Mucosa of descending colon (tissue), 3 donors: ENCODE measurements at regions not wholly inside any gene's neighbourhood (a gene's known extent, or its start where the extent isn't known, plus 50 kb on each side); places are given as distances from the start of the nearest gene placed in this dataset.

ENCODE experiments used
- ATAC-seq: fragments of 200-7000 bp; cut with Tn5 transposase; one replicate; pipeline ENCODE4 v1.9.1; 2020; ENCODE audit warnings: mild to moderate bottlenecking, moderate library complexity
- DNase-seq, 3 donors: peaks; one replicate each; pipeline ENCODE4 v3.0.0-alpha.2; 2020
- H3K36me3 ChIP-seq: fragments of 200-600 bp; one replicate; pipeline ENCODE4 v1.8.0; 2021; ENCODE audit warnings: low read depth, mild to moderate bottlenecking
- H3K4me1 ChIP-seq: fragments of 200-600 bp; one replicate; pipeline ENCODE4 v1.8.0; 2021; ENCODE audit warnings: low read depth, mild to moderate bottlenecking
- H3K4me3 ChIP-seq: fragments of 200-600 bp; one replicate; pipeline ENCODE4 v1.8.0; 2021; ENCODE audit warnings: mild to moderate bottlenecking
- H3K9me3 ChIP-seq: fragments of 200-600 bp; one replicate; pipeline ENCODE4 v1.8.0; 2021; ENCODE audit warnings: mild to moderate bottlenecking
- intact Hi-C, 2 donors: fragments of 100-400 bp; cut with DNase I in 1 of 2; cut with micrococcal nuclease in 1 of 2; formaldehyde crosslinking; loops; one replicate each; pipeline versions ENCODE4 v1.11.0 to v1.11.1; 2022; cut with DNase I, micrococcal nuclease
- TF ChIP-seq, protein P1 (sequence below): fragments of 200-600 bp; IDR thresholded peaks from one replicate; pipeline ENCODE4 v1.8.0; 2022; ENCODE audit warnings: antibody characterized with exemption, mild to moderate bottlenecking
- donor health status: DM: no; HTN: no; CAD: no; lungs with moderate emphysema.
- donor health status: DM: no; HTN: no; CAD: no.
- donor health status: DM: no; HTN: yes; CAD: no.

DNA sequence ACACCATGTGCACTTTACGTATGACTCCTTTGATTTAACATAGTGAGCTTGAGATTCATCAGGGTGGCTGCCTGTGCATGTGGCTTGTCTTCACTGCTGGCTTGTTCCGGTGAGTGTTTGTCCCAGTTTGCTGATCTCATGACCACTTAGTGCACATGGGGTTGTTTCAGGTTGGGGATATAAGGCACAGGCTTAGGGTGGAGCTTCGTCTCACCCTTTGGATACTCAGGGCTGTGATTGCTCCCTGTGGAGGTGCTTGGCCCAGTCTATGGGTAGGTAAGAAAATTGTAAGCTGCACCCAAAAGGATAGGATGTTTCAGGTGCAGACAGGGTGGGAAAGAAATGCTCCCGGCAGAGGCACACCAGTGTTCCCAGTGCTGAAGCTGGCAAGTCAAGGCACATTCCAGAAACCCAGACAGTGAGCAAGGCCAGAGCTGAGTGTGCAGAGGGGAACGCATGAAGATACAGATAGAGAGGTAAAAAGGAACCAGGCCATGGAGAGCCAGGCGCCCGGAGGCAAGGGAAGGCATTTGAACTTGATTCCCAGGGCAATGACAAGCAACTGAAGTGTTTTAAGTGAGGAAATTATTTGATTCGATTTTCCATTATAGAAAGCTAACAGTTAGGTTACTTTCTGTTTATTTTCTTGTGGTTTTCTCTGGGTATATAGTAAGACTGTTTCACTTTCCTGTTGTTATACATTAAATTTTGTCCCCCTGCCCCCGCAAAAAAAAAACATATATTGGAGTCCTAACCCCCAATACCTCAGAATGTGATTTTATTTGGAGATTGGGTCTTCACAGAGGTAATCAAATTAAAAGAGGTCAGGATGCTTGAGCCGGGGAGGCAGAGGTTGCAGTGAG is 289.8 kb upstream of the KLF6 start:
- peak; percentile 47 for ATAC-seq
- no peak for DNase-seq
- H3K36me3 ChIP-seq: no peaks in the 10 kb centered on the region
- TF ChIP-seq, protein P1, sequence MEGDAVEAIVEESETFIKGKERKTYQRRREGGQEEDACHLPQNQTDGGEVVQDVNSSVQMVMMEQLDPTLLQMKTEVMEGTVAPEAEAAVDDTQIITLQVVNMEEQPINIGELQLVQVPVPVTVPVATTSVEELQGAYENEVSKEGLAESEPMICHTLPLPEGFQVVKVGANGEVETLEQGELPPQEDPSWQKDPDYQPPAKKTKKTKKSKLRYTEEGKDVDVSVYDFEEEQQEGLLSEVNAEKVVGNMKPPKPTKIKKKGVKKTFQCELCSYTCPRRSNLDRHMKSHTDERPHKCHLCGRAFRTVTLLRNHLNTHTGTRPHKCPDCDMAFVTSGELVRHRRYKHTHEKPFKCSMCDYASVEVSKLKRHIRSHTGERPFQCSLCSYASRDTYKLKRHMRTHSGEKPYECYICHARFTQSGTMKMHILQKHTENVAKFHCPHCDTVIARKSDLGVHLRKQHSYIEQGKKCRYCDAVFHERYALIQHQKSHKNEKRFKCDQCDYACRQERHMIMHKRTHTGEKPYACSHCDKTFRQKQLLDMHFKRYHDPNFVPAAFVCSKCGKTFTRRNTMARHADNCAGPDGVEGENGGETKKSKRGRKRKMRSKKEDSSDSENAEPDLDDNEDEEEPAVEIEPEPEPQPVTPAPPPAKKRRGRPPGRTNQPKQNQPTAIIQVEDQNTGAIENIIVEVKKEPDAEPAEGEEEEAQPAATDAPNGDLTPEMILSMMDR: no peak
- intact Hi-C loops: no loop called here
- peaks cover 11% of the 10 kb centered on the region for H3K4me1 ChIP-seq
- H3K9me3 ChIP-seq: no peaks in the 10 kb centered on the region
- H3K4me3 ChIP-seq: no peak overlapping the region

DNA sequence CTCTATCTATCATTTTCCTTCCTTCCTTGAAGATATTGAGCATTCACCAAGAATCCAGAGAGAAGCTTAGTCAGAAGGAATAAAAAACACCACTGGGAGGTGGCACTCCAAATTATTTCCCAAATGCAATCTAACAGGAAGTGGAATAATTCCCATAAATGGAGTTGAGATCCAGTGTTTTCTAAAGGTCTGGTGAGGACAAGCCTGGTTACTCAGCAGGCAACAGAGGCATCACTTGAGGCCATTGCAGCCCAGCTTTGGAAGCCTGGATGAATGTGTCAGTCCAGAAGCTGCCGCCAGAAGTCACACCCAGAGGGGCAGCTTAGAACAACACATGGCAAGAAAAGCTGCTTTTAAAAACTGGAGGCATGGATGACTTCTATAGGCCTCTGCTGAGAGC is 288.9 kb upstream of the KLF6 start:
- no peaks in the 10 kb centered on the region for H3K9me3 ChIP-seq
- no peak for DNase-seq
- intact Hi-C loops: no loop called here
- peaks cover 19% of the 10 kb centered on the region for H3K4me1 ChIP-seq
- ATAC-seq: peak; percentile 27
- no peak overlapping the region for H3K4me3 ChIP-seq
- TF ChIP-seq, protein P1: no peak
- no peaks in the 10 kb centered on the region for H3K36me3 ChIP-seq

DNA sequence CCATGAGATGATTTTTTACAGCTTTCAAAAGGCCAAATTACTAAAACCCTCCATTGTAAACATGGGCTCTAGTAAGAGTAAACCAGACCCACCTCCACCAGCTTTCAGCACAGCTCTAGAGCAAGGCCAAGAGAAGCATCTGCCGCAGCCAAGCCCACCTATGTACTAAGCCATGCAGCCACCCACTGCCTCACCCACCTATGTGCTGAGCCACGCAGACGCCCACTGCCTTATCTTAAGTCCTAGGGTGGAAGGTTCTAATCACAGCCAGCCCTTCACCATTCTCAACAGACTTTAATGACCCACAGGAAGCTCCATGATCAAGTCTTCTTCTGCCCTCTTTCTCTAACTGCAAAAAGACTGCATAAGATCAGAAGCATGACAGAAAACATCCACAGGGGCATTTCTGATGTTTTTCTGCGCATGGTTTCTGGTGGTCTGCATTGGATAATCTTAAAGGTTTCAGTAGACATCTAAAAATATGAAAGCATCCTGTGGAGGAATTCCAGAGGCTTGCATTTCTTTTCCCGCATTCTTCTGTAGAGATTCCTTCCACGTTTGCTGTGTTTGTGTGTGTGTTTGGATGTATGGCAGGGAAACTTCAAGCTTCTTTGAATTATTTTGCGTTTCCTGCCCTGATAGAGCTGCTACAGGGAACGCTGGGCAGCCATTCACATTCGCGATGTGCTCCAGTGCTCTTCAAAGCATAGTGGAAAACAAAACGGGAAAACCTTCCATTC is 286.1 kb upstream of the KLF6 start:
- peaks cover 28% of the 10 kb centered on the region for H3K4me1 ChIP-seq
- H3K9me3 ChIP-seq: no peaks in the 10 kb centered on the region
- ATAC-seq (no peak), DNase-seq (no peak)
- H3K36me3 ChIP-seq: no peaks in the 10 kb centered on the region
- TF ChIP-seq, protein P1: no peak
- H3K4me3 ChIP-seq: no peak overlapping the region
- intact Hi-C loops: no loop called here

DNA sequence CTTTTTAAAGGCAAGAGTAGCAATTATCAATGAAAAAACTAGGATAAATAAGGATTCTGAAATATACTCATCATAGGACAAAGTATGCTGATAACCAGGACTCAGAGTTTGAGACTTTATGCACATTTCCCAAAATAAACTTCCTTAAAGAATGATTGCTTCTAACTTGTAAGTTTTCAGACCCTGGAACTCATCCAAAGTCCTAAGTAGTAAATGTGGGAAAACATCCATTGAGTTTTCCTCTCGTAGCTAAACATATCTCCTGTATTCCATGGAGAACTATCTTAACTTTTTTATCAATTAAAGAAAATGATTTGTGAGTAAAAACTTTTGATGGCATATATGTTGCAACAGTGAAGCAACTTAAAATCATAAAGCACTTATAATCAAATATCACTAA is 285.2 kb upstream of the KLF6 start:
- Histone ChIP-seq H3K4me1 (peaks cover 28% of the 10 kb centered on the region), H3K9me3 (no peaks in the 10 kb centered on the region), H3K36me3 (no peaks in the 10 kb centered on the region), H3K4me3 (no peak overlapping the region)
- DNase-seq: no peak
- ATAC-seq: no peak
- intact Hi-C loops: no loop called here
- TF ChIP-seq, protein P1: no peak

DNA sequence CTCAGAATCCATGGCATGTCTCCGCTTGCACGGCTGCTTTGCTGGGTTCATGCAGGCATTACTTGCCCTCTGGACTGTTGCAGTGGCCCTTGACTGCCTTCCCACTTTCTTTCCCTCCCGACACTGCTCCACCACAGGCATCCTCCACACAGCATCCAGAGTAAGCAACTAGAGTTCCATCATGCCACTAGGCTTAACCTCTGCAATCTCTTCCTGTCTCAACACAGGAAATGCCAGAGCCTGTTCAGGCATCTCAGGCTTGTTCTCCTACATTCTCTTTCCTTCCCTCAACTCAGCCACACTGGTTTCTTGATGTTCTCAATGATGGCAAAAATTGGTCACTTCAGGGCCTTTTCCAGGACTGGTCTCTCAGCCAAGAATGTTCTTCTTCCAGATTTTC is 284.5 kb upstream of the KLF6 start:
- no peak overlapping the region for H3K4me3 ChIP-seq
- H3K4me1 ChIP-seq: peaks cover 28% of the 10 kb centered on the region
- H3K9me3 ChIP-seq: no peaks in the 10 kb centered on the region
- ATAC-seq: no peak
- intact Hi-C loops: loop anchor here in 1 of 2 donors (10.0 kb wide), 2 partner anchors 95 to 145 kb away; no protein-coding TSS in a partner anchor
- no peak for DNase-seq
- TF ChIP-seq, protein P1: no peak
- no peaks in the 10 kb centered on the region for H3K36me3 ChIP-seq
